ENCODE measurements at regions not wholly inside any gene's neighbourhood (a gene's known extent, or its start where the extent isn't known, plus 50 kb on each side); places are given as distances from the start of the nearest gene placed in this dataset.

GRCh38 chr4:13851085-13851940 lies 223.8 kb upstream of the BOD1L1 start:
- DNase-seq = no peak

GRCh38 chr4:13852411-13852810 lies 224.9 kb upstream of the BOD1L1 start:
- no peak for DNase-seq

GRCh38 chr4:13856387-13856786 lies 228.9 kb upstream of the BOD1L1 start:
- DNase-seq = no peak

GRCh38 chr4:13857397-13857796 lies 229.9 kb upstream of the BOD1L1 start:
- DNase-seq = no peak

GRCh38 chr4:13857800-13858199 lies 230.3 kb upstream of the BOD1L1 start:
- no peak for DNase-seq

GRCh38 chr4:13859423-13859822 lies 231.9 kb upstream of the BOD1L1 start:
- no peak for DNase-seq

- no peak for DNase-seq
These were observed 232.6 kb upstream of the BOD1L1 start for GRCh38 chr4:13860126-13860525.

- DNase-seq = peak; percentile 55
These were observed 238.5 kb upstream of the BOD1L1 start for GRCh38 chr4:13865871-13866669.

- no peak for DNase-seq
These were observed 239.4 kb upstream of the BOD1L1 start for GRCh38 chr4:13866881-13867280.

- DNase-seq = no peak
These were observed 244.6 kb upstream of the BOD1L1 start for GRCh38 chr4:13872155-13872554.

GRCh38 chr4:13872955-13873354 lies 245.4 kb upstream of the BOD1L1 start:
- DNase-seq = no peak

GRCh38 chr4:13875181-13875580 lies 247.7 kb upstream of the BOD1L1 start:
- no peak for DNase-seq

GRCh38 chr4:13876131-13876530 lies 248.6 kb upstream of the BOD1L1 start:
- no peak for DNase-seq

GRCh38 chr4:13876940-13877339 lies 249.4 kb upstream of the BOD1L1 start:
- no peak for DNase-seq

- no peak for DNase-seq
These were observed 250.1 kb upstream of the BOD1L1 start for GRCh38 chr4:13877626-13878025.

GRCh38 chr4:13881892-13882291 lies 254.4 kb upstream of the BOD1L1 start:
- DNase-seq = no peak

- no peak for DNase-seq
These were observed 259.5 kb upstream of the BOD1L1 start for GRCh38 chr4:13887010-13887409.

- no peak for DNase-seq
These were observed 260.6 kb upstream of the BOD1L1 start for GRCh38 chr4:13888112-13888511.

- DNase-seq = no peak
These were observed 264.0 kb upstream of the BOD1L1 start for GRCh38 chr4:13891544-13891939.

GRCh38 chr4:13892739-13893105 lies 265.2 kb upstream of the BOD1L1 start:
- DNase-seq = no peak

GRCh38 chr4:13893211-13893610 lies 265.7 kb upstream of the BOD1L1 start:
- DNase-seq = no peak

- DNase-seq = no peak
These were observed 266.5 kb upstream of the BOD1L1 start for GRCh38 chr4:13893987-13894386.

GRCh38 chr4:13900780-13901179 lies 273.3 kb upstream of the BOD1L1 start:
- DNase-seq = no peak

GRCh38 chr4:13902146-13902545 lies 274.6 kb upstream of the BOD1L1 start:
- DNase-seq = no peak
